ENCODE measurements at regions not wholly inside any gene's neighbourhood (a gene's known extent, or its start where the extent isn't known, plus 50 kb on each side); places are given as distances from the start of the nearest gene placed in this dataset.

DNA sequence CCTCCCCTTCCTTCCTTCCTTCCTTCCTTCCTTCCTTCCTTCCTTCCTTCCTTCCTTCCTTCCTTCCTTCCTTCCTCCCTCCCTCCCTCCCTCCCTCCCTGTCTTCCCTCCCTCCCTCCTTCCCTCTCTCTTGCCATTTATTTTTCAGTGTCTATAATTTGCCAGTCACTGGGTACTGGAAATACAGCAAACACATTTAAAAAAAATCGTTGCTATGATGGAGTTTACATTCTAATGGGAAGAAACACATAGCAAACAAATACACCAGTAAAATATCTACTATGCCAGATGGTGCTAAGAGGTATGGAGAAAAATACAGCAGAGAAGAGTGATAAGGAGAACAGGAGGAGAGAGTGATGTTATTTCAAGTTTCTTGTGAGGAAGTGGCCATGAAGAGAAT, 309.5 kb downstream of the CTH start:
- TF ChIP-seq CTCF (optimal IDR thresholded peaks at IDR 0.05 in 1 of 3, IDR thresholded peaks at IDR 0.05 in 1 of 3, conservative IDR thresholded peaks at IDR 0.05 in 1 of 3; ENCODE audit: extremely low read depth in 1 of 3, insufficient read depth in 2 of 3, low read length in 3 of 3) (no peak), EZH2 (IDR thresholded peaks at IDR 0.05; ENCODE audit: low read length) (no peak)
